Trophoblast cell (in vitro differentiated cells and primary cell): ENCODE measurements at regions not wholly inside any gene's neighbourhood (a gene's known extent, or its start where the extent isn't known, plus 50 kb on each side); places are given as distances from the start of the nearest gene placed in this dataset.
"Not testable (repeated sequence)": the region's sequence is repeated elsewhere in the genome, so short reads cannot be mapped to it uniquely, and the experiment has no call there.

ENCODE experiments used
- DNase-seq, 2 donors: peaks; one replicate each; pipeline ENCODE4 v3.0.0-alpha.2; 2016
- H2AFZ ChIP-seq: 2 replicates; pipeline ENCODE4 v1.6.1; 2013; ENCODE audit warnings: low read length, moderate library complexity, mild to moderate bottlenecking; ENCODE audit not compliant: insufficient read depth, poor library complexity
- H2AK5ac ChIP-seq: 2 replicates; pipeline ENCODE4 v1.6.1; 2013; ENCODE audit warnings: mild to moderate bottlenecking, low read length
- H2BK120ac ChIP-seq: 2 replicates; pipeline ENCODE4 v1.6.1; 2013; ENCODE audit warnings: low read length, mild to moderate bottlenecking, moderate library complexity; ENCODE audit not compliant: insufficient read depth, poor library complexity
- H2BK12ac ChIP-seq: 2 replicates; pipeline ENCODE4 v1.6.1; 2013; ENCODE audit warnings: mild to moderate bottlenecking, low read length, moderate library complexity
- H2BK5ac ChIP-seq: 2 replicates; pipeline ENCODE4 v1.6.1; 2013; ENCODE audit warnings: low read length, low read depth, moderate library complexity, mild to moderate bottlenecking; ENCODE audit not compliant: poor library complexity
- H3K14ac ChIP-seq: 2 replicates; pipeline ENCODE4 v1.6.1; 2013; ENCODE audit warnings: mild to moderate bottlenecking, low read length
- H3K18ac ChIP-seq: 2 replicates; pipeline ENCODE4 v1.6.1; 2013; ENCODE audit warnings: mild to moderate bottlenecking, low read length
- H3K23ac ChIP-seq: 2 replicates; pipeline ENCODE4 v1.6.1; 2013; ENCODE audit warnings: low read length
- H3K27ac ChIP-seq: 2 replicates; pipeline ENCODE4 v1.5.1; 2013; ENCODE audit warnings: low read depth, mild to moderate bottlenecking, inconsistent platforms, low read length, moderate library complexity
- H3K27me3 ChIP-seq: 2 replicates; pipeline ENCODE4 v1.6.1; 2013; ENCODE audit warnings: inconsistent platforms, mild to moderate bottlenecking, low read length, moderate library complexity; ENCODE audit not compliant: insufficient read depth
- H3K36me3 ChIP-seq, 2 experiments: 1 replicate in 1 of 2; 2 replicates in 1 of 2; pipeline ENCODE4 v1.6.1; 2013; ENCODE audit warnings: low read length in 2 of 2, mild to moderate bottlenecking in 2 of 2, moderate library complexity in 1 of 2; ENCODE audit not compliant: insufficient read depth in 2 of 2, control insufficient read depth in 1 of 2
- H3K4ac ChIP-seq: 2 replicates; pipeline ENCODE4 v1.6.1; 2013; ENCODE audit warnings: low read depth, mild to moderate bottlenecking, low read length, moderate library complexity
- H3K4me1 ChIP-seq, 2 experiments: 1 replicate in 1 of 2; 2 replicates in 1 of 2; pipeline ENCODE4 v1.6.1; 2013; ENCODE audit warnings: low read length in 2 of 2, mild to moderate bottlenecking in 2 of 2, moderate library complexity in 1 of 2; ENCODE audit not compliant: insufficient read depth in 2 of 2, control insufficient read depth in 1 of 2
- H3K4me2 ChIP-seq: 2 replicates; pipeline ENCODE4 v1.6.1; 2013; ENCODE audit warnings: inconsistent platforms, mild to moderate bottlenecking, low read length, moderate library complexity
- H3K4me3 ChIP-seq: 2 replicates; pipeline ENCODE4 v1.5.1; 2013; ENCODE audit warnings: mild to moderate bottlenecking, low read depth, low read length, inconsistent platforms
- H3K79me1 ChIP-seq: one replicate; pipeline ENCODE4 v1.6.1; 2013; ENCODE audit warnings: low read length
- H3K79me2 ChIP-seq: 2 replicates; pipeline ENCODE4 v1.6.1; 2013; ENCODE audit warnings: low read length, mild to moderate bottlenecking; ENCODE audit not compliant: control insufficient read depth, insufficient read depth, poor library complexity
- H3K9ac ChIP-seq: 2 replicates; pipeline ENCODE4 v1.6.1; 2013; ENCODE audit warnings: mild to moderate bottlenecking, low read length
- H3K9me3 ChIP-seq: 2 replicates; pipeline ENCODE4 v1.6.1; 2013; ENCODE audit warnings: low read depth, mild to moderate bottlenecking, control low read depth, inconsistent platforms, low read length; ENCODE audit not compliant: insufficient read depth
- H4K12ac ChIP-seq: 2 replicates; pipeline ENCODE4 v1.6.1; 2013; ENCODE audit warnings: low read depth, mild to moderate bottlenecking, low read length, moderate library complexity
- H4K8ac ChIP-seq: 2 replicates; pipeline ENCODE4 v1.6.1; 2013; ENCODE audit warnings: low read depth, mild to moderate bottlenecking, low read length, moderate library complexity
- H4K91ac ChIP-seq: one replicate; pipeline ENCODE4 v1.6.1; 2013; ENCODE audit warnings: low read depth, mild to moderate bottlenecking, low read length, moderate library complexity
- WGBS: extraction: QIAGEN DNeasy Blood & Tissue Kit; methylation state at CpG from one replicate; pipeline ENCODE4 v1.1.7; 2013; ENCODE audit warnings: missing lambda C conversion rate; ENCODE audit not compliant: insufficient read length, insufficient coverage; ENCODE audit errors: extremely low coverage; 5-methylcytosine and 5-hydroxymethylcytosine counted together

DNA sequence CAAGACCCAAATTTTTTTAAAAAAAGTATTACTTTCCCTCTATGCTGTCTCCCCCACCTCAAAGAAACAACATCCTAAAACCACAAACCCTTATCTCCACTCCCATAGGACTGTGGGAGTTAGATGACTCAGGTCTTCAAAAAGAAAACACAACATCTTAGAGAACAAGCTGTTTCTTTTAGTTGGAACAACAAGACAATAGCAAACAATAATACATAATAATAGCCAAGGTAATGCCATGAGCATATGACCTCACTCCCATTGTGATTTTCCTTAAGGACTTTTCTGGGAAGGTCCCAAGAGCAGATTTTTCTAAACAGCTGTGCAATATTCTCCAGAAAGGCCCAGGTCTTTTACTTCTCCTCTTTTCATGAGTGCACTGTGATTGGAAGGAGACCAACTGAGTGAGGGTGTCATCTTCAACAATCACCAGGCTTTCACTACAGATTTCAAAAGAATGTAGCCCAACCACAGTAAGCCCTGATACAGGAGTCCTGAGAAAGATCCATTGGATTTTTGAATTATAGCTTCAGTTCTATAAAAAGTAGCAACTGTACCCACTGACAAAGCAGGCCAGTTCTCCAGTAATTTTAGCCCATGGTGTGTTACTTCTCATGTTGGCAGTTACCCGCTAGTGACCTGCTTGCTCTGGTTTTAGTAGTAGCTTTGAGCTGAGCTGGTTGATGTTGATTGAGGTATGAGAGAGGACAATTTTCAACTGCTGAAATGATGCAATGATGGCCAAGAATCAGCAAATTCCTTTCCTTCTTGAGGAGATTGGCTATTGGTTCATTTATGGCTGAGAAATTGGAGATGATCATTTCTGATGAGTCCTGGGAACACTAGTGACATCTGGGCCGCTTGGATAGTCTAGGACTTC, 144.5 kb upstream of the TCF4 start:
- no peaks in the 10 kb centered on the region for H3K36me3 ChIP-seq
- H3K9me3 ChIP-seq, result no peaks in the 10 kb centered on the region
- H3K4ac ChIP-seq, result no peak overlapping the region
- DNase-seq, result no peak
- H2BK12ac ChIP-seq, result peak overlapping the region; percentile 91
- H3K27ac ChIP-seq, result peak overlapping the region; percentile 55
- H2BK5ac ChIP-seq, result peak overlapping the region; percentile 32
- no peak overlapping the region for H3K9ac ChIP-seq
- peaks cover 8 to 18% of the 10 kb centered on the region in 2 experiments for H3K4me1 ChIP-seq
- no peak overlapping the region for H3K18ac ChIP-seq
- H4K12ac ChIP-seq, result no peak overlapping the region
- H3K79me2 ChIP-seq, result no peaks in the 10 kb centered on the region
- H4K91ac ChIP-seq, result peak overlapping the region; percentile 46
- H3K14ac ChIP-seq, result no peak overlapping the region
- no peak overlapping the region for H2AK5ac ChIP-seq
- H4K8ac ChIP-seq, result no peak overlapping the region
- no peak overlapping the region for H3K4me3 ChIP-seq
- no CpG with 5 or more reads among the region's 2 CpGs for WGBS
- H3K4me2 ChIP-seq, result no peak overlapping the region
- no peak overlapping the region for H2AFZ ChIP-seq
- no peaks in the 10 kb centered on the region for H3K27me3 ChIP-seq
- H3K79me1 ChIP-seq, result peaks cover 32% of the 10 kb centered on the region
- no peak overlapping the region for H3K23ac ChIP-seq
- H2BK120ac ChIP-seq, result no peak overlapping the region

- no peak for DNase-seq
- no peak overlapping the region for H3K14ac ChIP-seq
- no peaks in the 10 kb centered on the region for H3K36me3 ChIP-seq
- no peak overlapping the region for H4K12ac ChIP-seq
- no peak overlapping the region for H3K4me2 ChIP-seq
- H4K91ac ChIP-seq, result no peak overlapping the region
- peaks cover 3 to 14% of the 10 kb centered on the region in 2 experiments for H3K4me1 ChIP-seq
- no peak overlapping the region for H2AK5ac ChIP-seq
- H3K27me3 ChIP-seq, result no peaks in the 10 kb centered on the region
- WGBS, result no CpG with 5 or more reads among the region's 4 CpGs
- no peak overlapping the region for H2BK12ac ChIP-seq
- H3K18ac ChIP-seq, result no peak overlapping the region
- H3K23ac ChIP-seq, result no peak overlapping the region
- H3K4ac ChIP-seq, result no peak overlapping the region
- H3K9me3 ChIP-seq, result no peaks in the 10 kb centered on the region
- no peaks in the 10 kb centered on the region for H3K79me2 ChIP-seq
- H3K27ac ChIP-seq, result no peak overlapping the region
- no peak overlapping the region for H2BK5ac ChIP-seq
- no peak overlapping the region for H2AFZ ChIP-seq
- no peak overlapping the region for H3K9ac ChIP-seq
- no peak overlapping the region for H4K8ac ChIP-seq
- no peak overlapping the region for H3K4me3 ChIP-seq
- H3K79me1 ChIP-seq, result peaks cover 27% of the 10 kb centered on the region
- H2BK120ac ChIP-seq, result no peak overlapping the region
These were observed 143.6 kb upstream of the TCF4 start for GRCh38 chr18:55731594-55732042.

DNA sequence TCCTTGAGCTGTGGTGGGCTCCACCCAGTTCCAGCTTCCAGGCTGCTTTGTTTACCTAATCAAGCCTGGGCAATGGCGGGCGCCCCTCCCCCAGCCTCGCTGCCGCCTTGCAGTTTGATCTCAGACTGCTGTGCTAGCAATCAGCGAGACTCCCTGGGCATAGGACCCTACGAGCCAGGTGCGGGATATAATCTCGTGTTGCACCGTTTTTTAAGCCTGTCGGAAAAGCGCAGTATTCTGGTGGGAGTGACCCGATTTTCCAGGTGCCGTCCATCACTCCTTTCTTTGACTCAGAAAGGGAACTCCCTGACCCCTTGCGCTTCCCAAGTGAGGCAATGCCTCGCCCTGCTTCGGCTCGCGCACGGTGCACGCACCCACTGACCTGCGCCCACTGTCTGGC, 133.0 kb upstream of the TCF4 start:
- H2AK5ac ChIP-seq, H2BK120ac ChIP-seq, H3K4me3 ChIP-seq, H3K79me1 ChIP-seq, H3K79me2 ChIP-seq, H3K4me2 ChIP-seq, H3K4ac ChIP-seq, H2AFZ ChIP-seq, H4K8ac ChIP-seq, H3K27me3 ChIP-seq, H4K12ac ChIP-seq, H2BK12ac ChIP-seq, H3K18ac ChIP-seq, H3K14ac ChIP-seq, H3K9ac ChIP-seq, H3K9me3 ChIP-seq, H3K36me3 ChIP-seq, DNase-seq, H3K27ac ChIP-seq, H3K23ac ChIP-seq, H4K91ac ChIP-seq, H3K4me1 ChIP-seq, H2BK5ac ChIP-seq: not testable (repeated sequence)
- WGBS, result no CpG with 5 or more reads among the region's 21 CpGs

DNA sequence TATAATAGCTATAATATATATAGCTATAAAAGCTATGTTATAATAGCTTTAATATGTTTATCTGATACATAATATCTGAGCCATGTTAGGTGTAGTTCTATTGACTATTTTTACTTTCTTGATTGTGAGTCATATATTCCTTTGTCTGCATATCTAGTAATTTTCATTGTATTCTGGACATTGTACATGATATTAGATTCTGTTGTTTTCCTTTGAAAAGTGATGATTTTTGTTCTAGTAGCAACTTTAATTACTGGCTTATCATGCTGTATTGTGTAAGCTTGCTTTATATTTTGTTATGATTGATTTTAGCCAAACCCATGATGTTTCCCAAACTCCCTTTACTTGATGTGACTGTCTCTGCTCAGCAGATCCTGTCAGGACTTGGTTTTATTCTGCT, 125.7 kb upstream of the TCF4 start:
- Histone ChIP-seq H3K36me3 (no peaks in the 10 kb centered on the region), H2BK120ac (no peak overlapping the region), H3K18ac (no peak overlapping the region), H4K8ac (no peak overlapping the region), H3K27ac (no peak overlapping the region), H4K91ac (no peak overlapping the region), H3K27me3 (no peaks in the 10 kb centered on the region), H4K12ac (no peak overlapping the region), H2AK5ac (no peak overlapping the region), H3K79me1 (no peaks in the 10 kb centered on the region), H2AFZ (no peak overlapping the region), H3K4me3 (no peak overlapping the region), H2BK12ac (no peak overlapping the region), H3K79me2 (no peaks in the 10 kb centered on the region), H3K4ac (no peak overlapping the region), H3K14ac (no peak overlapping the region), H3K4me1 (no peaks in the 10 kb centered on the region), H2BK5ac (no peak overlapping the region), H3K9ac (no peak overlapping the region), H3K4me2 (no peak overlapping the region), H3K9me3 (no peaks in the 10 kb centered on the region), H3K23ac (no peak overlapping the region)
- DNase-seq, result no peak
